GM18505 (cell line): ENCODE measurements at regions not wholly inside any gene's neighbourhood (a gene's known extent, or its start where the extent isn't known, plus 50 kb on each side); places are given as distances from the start of the nearest gene placed in this dataset.
"Not testable (repeated sequence)": the region's sequence is repeated elsewhere in the genome, so short reads cannot be mapped to it uniquely, and the experiment has no call there.

Source experiments
- ATAC-seq: cut with Tn5 transposase; IDR thresholded peaks from one replicate; pipeline ENCODE4 v1.9.1; 2021; ENCODE audit not compliant: unreplicated experiment
- POLR2A ChIP-seq: IDR thresholded peaks from 4 replicates; pipeline ENCODE4 v1.6.1; 2011; ENCODE audit warnings: borderline replicate concordance; ENCODE audit not compliant: insufficient read depth, insufficient read length; ENCODE audit errors: extremely low read depth

DNA sequence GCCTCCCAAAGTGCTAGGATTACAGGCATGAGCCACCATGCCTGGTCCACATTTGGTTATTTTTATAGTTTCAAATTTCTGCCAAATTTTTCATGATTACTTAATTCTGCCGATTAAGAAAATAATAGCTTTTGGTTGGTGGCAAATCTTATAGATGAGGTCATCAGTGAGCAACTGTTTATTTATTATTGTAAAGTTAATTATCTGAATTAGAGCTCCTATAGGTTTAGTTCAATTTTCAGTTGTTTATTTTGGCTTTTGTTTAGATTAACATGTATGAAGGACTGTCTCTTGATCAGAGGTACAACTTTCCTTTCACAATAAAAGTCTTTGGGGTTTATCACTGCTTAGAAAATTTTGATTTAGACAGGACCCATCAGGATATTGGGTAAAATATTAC is 262.2 kb downstream of the SLC7A11 start:
- TF ChIP-seq POLR2A, result no peak
- ATAC-seq, result no peak

DNA sequence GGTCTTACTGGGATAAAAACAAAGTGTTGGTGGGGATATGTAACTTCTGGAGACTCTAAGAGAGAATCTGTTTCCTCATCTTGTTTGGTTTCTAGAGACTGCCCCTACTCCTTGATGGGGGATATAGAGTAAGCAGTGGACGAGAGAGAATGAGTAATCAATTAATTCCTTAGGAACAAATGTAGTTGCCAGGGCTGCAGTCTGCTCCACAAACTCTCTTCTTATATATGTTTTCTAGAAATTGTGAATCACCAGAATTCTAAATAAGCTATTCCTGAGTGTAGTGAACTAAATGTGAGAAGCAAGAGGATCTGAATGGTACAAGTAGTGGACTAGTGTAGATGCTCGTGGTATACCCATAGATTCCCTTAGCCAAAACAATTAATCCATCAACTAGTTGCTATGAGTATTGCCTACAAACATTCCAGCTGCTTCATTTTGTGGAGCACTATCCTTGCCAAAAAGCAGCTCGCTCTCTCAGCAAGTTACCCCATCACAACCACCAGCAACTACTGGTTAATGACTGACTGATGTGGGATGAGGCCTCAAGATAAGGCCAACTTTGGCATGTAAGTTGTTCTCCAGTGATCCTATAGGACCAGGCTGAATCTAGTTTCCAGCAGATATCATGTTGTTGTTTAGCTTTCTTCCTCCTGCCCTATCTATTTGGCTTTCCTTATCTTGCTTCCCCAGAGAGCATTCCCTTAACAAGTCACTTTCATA is 273.0 kb downstream of the SLC7A11 start:
- ATAC-seq, result no peak
- no peak for TF ChIP-seq POLR2A

DNA sequence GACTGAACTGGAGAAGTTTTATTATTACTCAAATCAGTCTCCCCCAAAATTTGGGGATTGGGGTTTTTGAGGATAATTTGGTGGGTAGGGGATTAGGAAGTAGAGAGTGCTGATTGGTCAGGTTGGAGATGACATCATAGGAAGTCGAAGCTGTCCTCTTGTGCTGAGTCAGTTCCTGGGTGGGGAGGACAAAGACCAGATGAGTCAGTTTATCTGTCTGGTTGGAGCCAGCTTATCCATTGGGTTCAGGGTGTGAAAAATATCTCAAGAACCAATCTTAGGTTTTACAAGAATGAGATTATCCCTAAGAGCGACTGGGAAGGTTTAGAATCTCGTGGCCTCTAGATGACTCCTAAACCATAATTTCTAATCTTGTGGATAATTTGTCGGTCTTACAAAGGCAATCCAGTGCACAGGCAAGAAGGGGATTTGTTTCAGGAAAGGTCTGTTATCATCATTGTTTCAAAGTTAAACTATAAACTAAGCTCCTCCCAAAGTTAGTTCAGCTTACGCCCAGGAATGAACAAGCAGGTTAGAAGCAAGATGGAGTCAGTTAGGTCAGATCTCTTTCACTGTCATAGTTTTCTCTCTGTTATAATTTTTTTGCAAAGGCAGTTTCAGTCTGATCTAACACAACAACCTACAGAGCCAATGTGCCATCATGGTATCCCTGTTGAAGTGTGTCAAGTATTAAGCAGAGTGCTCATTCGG is 274.5 kb downstream of the SLC7A11 start:
- no peak for ATAC-seq
- TF ChIP-seq POLR2A, result no peak

DNA sequence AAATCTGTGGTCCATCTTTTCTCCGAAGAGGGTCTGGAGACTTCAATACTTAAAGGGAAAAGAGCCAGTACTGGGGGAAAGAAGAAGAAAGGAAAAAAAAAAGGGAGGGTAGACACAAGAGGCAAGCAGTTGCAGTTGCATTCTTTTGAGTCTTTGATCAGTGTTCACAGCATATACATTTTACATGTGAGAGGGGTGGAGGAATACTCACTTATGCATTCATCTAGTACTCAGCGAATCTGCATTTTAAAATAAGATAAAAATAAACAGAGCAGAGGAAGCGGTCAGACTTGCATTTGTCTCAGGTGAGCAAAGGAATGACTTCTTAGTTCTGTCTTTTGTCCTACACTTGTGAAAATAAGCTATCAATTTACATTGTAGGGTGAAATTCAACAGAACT is 275.6 kb downstream of the SLC7A11 start:
- no peak for ATAC-seq
- TF ChIP-seq POLR2A, result no peak

DNA sequence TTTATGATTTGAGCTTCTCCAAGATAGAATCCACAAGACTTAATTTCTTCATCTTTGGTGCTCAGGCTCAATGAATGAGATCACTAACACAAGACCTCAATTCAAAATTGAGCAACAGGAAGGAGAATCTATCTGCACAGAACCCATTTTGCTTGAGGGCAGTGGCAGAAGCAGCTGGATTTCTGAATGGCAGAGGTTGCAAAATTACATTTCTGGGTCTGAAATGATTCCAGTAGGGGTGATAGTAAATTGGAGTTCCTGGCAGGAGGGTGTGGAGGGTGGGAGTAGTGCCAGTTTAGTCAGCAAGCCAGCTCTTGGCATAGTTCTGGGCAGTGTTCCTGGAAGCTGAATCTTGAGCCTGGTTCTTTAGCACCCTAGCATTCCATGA is 281.1 kb downstream of the SLC7A11 start:
- no peak for TF ChIP-seq POLR2A
- no peak for ATAC-seq

DNA sequence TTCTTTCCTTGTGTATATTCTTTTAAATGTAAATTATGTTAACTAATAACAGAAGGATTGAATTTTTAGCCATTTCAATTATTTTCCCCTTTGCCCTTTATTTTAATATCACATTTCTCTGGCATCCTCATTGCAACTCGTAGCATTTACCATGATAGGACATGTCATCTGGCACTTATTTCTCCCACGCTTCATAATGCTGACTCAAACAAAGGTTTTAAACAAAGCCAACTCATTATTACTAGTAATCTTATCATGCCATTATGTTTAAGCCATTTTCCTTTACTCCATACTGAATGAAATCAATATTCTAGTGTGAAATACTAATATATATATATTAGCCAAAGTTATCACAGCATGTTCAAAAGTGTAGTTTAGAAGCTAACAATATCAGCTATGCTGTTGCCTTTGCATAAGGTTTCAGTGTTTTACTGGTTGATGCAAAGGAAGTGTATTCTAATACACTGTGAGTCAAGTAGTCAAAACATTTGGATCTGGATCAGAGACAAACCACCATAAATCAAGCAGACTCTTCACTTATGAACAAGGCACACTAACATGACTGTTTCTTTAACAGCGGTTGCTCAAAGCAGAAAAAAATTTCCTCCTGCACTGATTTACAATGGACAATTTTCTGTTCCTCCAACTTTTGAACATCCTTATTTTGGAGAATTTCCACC is 281.6 kb downstream of the SLC7A11 start:
- ATAC-seq, result no peak
- TF ChIP-seq POLR2A, result no peak

DNA sequence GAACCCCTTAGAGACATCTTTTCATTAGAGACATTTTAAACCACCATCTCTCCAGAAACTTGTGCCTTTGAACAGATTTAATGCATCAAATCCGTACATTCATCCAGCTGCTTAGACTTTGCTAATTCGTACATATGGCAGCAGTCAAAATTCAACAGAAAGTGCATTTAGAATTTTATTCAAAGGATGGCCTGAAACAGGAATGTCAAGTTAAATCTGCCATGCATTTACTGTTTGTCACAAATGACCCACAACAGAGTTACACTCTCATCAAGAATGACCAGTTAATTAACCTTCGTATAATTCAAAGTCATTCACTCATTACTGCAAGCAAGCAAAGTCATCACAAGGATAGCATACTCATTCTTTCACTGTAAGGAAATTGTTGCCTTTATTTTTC is 284.3 kb downstream of the SLC7A11 start:
- ATAC-seq, result no peak
- TF ChIP-seq POLR2A, result no peak

DNA sequence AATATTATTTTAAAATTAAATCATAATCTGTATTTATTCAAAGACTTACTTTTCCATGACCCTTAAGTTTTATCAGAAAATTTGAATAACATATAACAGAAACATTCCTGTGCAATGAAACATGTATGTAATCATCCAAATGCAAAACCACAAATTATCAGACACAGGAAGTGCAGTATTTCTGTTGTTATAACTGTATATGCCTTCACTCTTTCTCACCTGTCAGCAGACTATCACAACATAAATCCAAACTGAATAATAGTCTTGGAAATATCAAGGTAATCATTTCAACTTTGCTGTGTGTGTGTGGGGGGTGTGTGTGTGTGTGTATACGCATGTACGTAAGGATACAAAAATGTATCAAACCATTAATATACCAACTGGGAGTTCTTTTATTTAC is 285.9 kb downstream of the SLC7A11 start:
- no peak for ATAC-seq
- TF ChIP-seq POLR2A, result no peak

DNA sequence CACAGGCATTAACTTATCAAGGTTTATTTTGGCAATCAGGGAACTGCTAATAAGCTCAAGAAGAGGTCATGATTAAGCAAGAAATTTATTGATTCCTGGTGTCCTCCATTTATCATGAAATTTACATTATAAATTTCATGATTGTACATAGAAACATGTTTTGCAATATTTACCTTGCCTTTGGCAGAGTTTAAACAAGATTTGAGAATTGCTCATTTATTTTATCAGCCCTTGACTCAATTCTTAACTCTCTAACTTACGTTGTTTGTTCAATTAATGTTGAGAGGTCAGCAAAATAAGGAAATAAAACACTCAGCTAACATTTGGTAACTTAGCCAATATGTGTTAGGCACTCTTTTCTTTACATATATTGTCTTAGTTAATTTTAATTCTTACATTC is 286.6 kb downstream of the SLC7A11 start:
- no peak for TF ChIP-seq POLR2A
- no peak for ATAC-seq

DNA sequence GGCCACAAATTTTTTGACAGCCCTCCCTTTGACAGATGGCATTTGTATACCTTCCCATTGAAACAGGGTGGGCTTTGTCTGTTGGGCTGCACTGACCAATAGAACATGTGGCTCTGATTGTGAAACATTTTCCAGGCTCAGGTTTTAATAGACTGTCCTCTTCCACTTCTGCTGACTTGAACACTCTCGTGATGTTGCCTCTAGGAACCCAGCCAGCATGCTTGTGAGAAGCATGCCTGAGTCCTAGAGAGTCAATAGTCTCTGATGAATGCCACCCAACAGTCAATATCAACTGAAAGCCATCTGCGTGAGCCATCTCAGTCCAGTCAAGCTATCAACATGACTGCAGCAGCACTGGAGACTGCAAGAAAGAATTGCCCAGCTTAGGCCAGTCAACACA is 290.0 kb downstream of the SLC7A11 start:
- no peak for ATAC-seq
- TF ChIP-seq POLR2A, result no peak

DNA sequence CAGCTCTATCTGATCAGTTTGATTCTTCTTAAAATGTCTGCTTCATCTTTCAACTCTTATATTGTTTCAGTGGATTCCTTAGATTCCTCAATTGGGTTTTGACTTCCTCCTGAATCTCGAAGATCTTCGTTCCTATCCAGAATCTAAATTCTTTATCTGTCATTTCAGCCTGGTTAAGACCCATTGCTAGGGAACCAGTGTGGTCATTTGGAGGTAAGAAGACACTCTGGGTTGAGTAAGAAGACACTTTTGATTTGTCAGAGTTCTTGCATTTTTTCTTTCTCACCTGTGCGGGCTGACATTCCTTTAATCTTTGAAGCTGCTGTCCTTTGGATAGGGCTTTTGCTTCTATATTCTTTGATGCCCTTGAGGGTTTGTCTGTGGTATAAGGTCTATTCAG is 291.9 kb downstream of the SLC7A11 start:
- TF ChIP-seq POLR2A, result no peak
- ATAC-seq, result no peak

DNA sequence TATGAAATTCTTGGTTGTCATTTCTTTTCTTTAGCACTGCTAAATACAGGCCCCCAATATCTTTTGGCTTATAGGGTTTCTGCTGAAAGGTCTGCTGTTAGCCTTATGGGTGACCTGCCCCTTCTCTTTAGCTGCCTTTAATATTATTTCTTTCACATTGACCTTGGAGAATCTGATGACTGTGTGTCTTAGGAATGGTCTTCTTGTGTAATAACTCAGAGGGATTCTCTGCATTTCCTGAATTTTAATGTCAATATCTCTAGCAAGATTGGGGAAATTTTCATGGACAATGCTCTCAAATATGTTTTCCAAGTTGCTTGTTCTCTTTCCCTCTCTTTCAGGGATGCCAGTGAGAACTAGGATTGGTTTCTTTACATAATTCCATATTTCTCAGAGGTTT is 292.4 kb downstream of the SLC7A11 start:
- ATAC-seq, result no peak
- TF ChIP-seq POLR2A, result no peak

DNA sequence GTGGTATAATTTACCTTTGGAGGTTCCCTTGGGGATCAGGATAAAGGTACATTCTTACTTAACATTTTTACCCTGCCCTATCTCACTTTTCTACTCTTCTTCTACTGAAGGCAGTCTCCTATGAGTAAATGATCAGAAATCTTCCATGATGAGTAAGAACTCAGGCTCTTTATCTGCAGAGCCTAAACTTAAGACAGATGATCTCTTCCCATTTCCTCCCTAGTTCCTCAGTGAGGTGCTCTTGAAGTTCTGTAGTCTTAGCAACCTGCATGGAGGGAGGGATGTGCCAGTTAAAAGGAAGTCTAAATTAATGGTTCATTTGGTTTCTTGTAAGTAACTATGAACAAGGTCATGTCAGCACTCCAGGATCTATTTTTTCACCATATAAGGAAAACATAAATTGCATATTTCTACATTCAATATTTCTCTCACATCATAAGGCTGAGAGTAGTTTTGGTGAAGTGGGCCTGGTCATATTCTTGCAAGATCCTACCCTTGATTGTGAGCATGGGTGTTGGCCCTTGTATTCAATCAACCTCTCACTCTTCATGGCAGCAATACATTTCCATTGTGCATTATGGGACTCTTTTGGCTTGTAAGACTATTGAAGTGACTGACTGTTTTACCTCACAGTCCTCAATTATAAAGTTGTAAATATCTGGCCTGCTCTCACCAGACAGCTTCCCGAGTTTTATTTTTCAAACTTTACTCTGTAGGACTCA is 295.5 kb downstream of the SLC7A11 start:
- ATAC-seq, result no peak
- TF ChIP-seq POLR2A, result no peak

DNA sequence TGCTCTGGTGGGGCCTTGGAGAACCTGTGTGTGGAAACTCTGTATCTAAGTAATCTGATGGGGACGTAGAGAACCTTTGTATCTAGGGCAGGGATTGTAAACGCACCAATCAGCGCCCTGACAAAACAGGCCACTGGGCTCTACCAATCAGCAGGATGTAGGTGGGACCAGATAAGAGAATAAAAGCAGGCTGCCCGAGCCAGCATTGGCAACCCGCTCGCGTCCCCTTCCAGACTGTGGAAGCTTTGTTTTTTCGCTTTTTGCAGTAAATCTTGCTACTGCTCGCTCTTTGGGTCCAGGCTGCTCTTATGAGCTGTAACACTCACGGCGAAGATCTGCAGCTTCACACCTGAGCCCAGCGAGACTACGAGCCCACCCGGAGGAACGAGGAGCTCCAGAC is 299.3 kb downstream of the SLC7A11 start:
- not testable (repeated sequence) for ATAC-seq

DNA sequence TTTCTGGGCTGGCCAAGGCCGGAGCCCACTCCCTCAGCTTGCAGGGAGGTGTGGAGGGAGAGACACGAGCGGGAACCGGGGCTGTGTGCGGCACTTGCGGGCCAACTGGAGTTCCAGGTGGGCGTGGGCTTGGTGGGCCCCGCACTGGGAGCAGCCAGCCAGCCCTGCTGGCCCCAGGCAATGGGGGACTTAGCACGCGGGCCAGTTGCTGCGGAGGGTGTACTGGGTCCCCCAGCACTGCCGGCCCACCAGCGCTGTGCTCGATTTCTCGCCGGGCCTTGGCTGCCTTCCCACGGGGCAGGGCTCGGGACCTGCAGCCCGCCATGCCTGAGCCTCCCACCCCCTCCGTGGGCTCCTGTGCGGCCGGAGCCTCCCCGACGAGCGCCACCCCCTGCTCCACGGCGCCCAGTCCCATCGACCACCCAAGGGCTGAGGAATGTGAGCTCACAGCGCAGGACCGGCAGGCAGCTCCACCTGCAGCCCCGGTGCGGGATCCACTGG is 300.1 kb downstream of the SLC7A11 start:
- ATAC-seq, result not testable (repeated sequence)
